LHCN-M2 (cell line): ENCODE measurements at regions not wholly inside any gene's neighbourhood (a gene's known extent, or its start where the extent isn't known, plus 50 kb on each side); places are given as distances from the start of the nearest gene placed in this dataset.
A peak's percentile ranks its signal among the peaks of the same experiment; 100 is the strongest.
"Not testable (repeated sequence)": the region's sequence is repeated elsewhere in the genome, so short reads cannot be mapped to it uniquely, and the experiment has no call there.

Experiments
- DNase-seq: peaks from one replicate; pipeline ENCODE4 v3.0.0-alpha.2; 2012; ENCODE audit warnings: low read depth

- not testable (repeated sequence) for DNase-seq
These were observed 352.5 kb downstream of the KCNJ18 start for GRCh38 chr17:22044706-22045246.

GRCh38 chr17:22047521-22047920 lies 355.2 kb downstream of the KCNJ18 start:
- not testable (repeated sequence) for DNase-seq

- DNase-seq = not testable (repeated sequence)
These were observed 355.9 kb downstream of the KCNJ18 start for GRCh38 chr17:22048226-22048625.

- DNase-seq = not testable (repeated sequence)
These were observed 358.4 kb downstream of the KCNJ18 start for GRCh38 chr17:22050766-22051165.

GRCh38 chr17:22052715-22053114 lies 360.4 kb downstream of the KCNJ18 start:
- DNase-seq = not testable (repeated sequence)

GRCh38 chr17:22056566-22056965 lies 364.2 kb downstream of the KCNJ18 start:
- DNase-seq = not testable (repeated sequence)

- not testable (repeated sequence) for DNase-seq
These were observed 383.6 kb downstream of the KCNJ18 start for GRCh38 chr17:22075918-22076317.

GRCh38 chr17:22088589-22088988 lies 396.3 kb downstream of the KCNJ18 start:
- DNase-seq = not testable (repeated sequence)

GRCh38 chr17:22090263-22090935 lies 398.1 kb downstream of the KCNJ18 start:
- no peak for DNase-seq

GRCh38 chr17:22091041-22091679 lies 398.8 kb downstream of the KCNJ18 start:
- DNase-seq = not testable (repeated sequence)

- DNase-seq = not testable (repeated sequence)
These were observed 399.5 kb downstream of the KCNJ18 start for GRCh38 chr17:22091840-22092239.

GRCh38 chr17:22095414-22095813 lies 403.1 kb downstream of the KCNJ18 start:
- DNase-seq = not testable (repeated sequence)

- not testable (repeated sequence) for DNase-seq
These were observed 407.3 kb downstream of the KCNJ18 start for GRCh38 chr17:22099633-22100032.

- DNase-seq = no peak
These were observed 409.9 kb downstream of the KCNJ18 start for GRCh38 chr17:22102177-22102576.

GRCh38 chr17:22116720-22117119 lies 424.4 kb downstream of the KCNJ18 start:
- DNase-seq = not testable (repeated sequence)

GRCh38 chr17:22117401-22117800 lies 425.1 kb downstream of the KCNJ18 start:
- not testable (repeated sequence) for DNase-seq

- not testable (repeated sequence) for DNase-seq
These were observed 426.7 kb downstream of the KCNJ18 start for GRCh38 chr17:22119016-22119415.

- DNase-seq = peak; percentile 43
These were observed 427.4 kb downstream of the KCNJ18 start for GRCh38 chr17:22119751-22120150.

GRCh38 chr17:22123536-22124281 lies 431.4 kb downstream of the KCNJ18 start:
- DNase-seq = no peak

- DNase-seq = no peak
These were observed 435.8 kb downstream of the KCNJ18 start for GRCh38 chr17:22128171-22128570.

GRCh38 chr17:22128723-22129122 lies 436.4 kb downstream of the KCNJ18 start:
- DNase-seq = peak; percentile 15

GRCh38 chr17:22129920-22130319 lies 437.6 kb downstream of the KCNJ18 start:
- not testable (repeated sequence) for DNase-seq
